WTC11 (cell line): ENCODE measurements at regions not wholly inside any gene's neighbourhood (a gene's known extent, or its start where the extent isn't known, plus 50 kb on each side); places are given as distances from the start of the nearest gene placed in this dataset.

Source experiments
- ATAC-seq: fragments of 200-7000 bp; cut with Tn5 transposase; 2 replicates; pipeline ENCODE4 v1.10.0; 2021; ENCODE audit warnings: mild to moderate bottlenecking, moderate library complexity
- CTCF ChIA-PET: fragments of 300-600 bp; sonication (Branson Sonifier 250); formaldehyde crosslinking; loops from one replicate; lab custom pipeline; 2021; ENCODE audit warnings: antibody characterized with exemption; lab: Charles Lee
- POLR2A ChIA-PET: fragments of 350-600 bp; sonication (Branson Sonifier 250); formaldehyde crosslinking; loops from one replicate; lab custom pipeline; 2021; ENCODE audit warnings: antibody characterized with exemption; lab: Charles Lee
- DNase-seq: peaks from one replicate; pipeline ENCODE4 v3.0.0; 2021; ENCODE audit warnings: low spot score
- H3K27ac Mint-ChIP-seq: 2 replicates; pipeline ENCODE4 v1.8.0; 2021; ENCODE audit warnings: mixed read lengths
- H3K27me3 Mint-ChIP-seq: 2 replicates; pipeline ENCODE4 v1.8.0; 2021; ENCODE audit warnings: low read depth, mild to moderate bottlenecking, moderate library complexity, mixed read lengths
- H3K36me3 Mint-ChIP-seq: 2 replicates; pipeline ENCODE4 v1.8.0; 2021; ENCODE audit warnings: mixed read lengths
- H3K4me1 Mint-ChIP-seq: 2 replicates; pipeline ENCODE4 v1.8.0; 2022; ENCODE audit warnings: mixed read lengths
- H3K4me3 Mint-ChIP-seq: 2 replicates; pipeline ENCODE4 v1.8.0; 2021; ENCODE audit warnings: mild to moderate bottlenecking, moderate library complexity, mixed read lengths
- H3K9me3 Mint-ChIP-seq: 2 replicates; pipeline ENCODE4 v1.8.0; 2021; ENCODE audit warnings: mixed read lengths
- CBFB ChIP-seq: sonication (generic); formaldehyde crosslinking; IDR thresholded peaks from 2 replicates; pipeline ENCODE4 v1.8.1; 2022; ENCODE audit warnings: mild to moderate bottlenecking, low read depth, missing genetic modification reagents
- ETV6 ChIP-seq: sonication (generic); formaldehyde crosslinking; IDR thresholded peaks from 2 replicates; pipeline ENCODE4 v1.8.1; 2022; ENCODE audit warnings: mild to moderate bottlenecking, missing genetic modification reagents
- GABPB1 ChIP-seq: sonication (generic); formaldehyde crosslinking; IDR thresholded peaks from 2 replicates; pipeline ENCODE4 v1.8.1; 2023; ENCODE audit warnings: mild to moderate bottlenecking, missing genetic modification reagents
- SOX15 ChIP-seq: fragments of 250-450 bp; sonication (Bioruptor Pico); IDR thresholded peaks from 2 replicates; pipeline ENCODE4 v1.9.0; 2021; ENCODE audit warnings: mild to moderate bottlenecking
- ZNF219 ChIP-seq: sonication (generic); formaldehyde crosslinking; IDR thresholded peaks from 2 replicates; pipeline ENCODE4 v1.8.0; 2023; ENCODE audit warnings: missing genetic modification reagents, mild to moderate bottlenecking, borderline replicate concordance
- ZNF263 ChIP-seq: sonication (generic); formaldehyde crosslinking; IDR thresholded peaks from 2 replicates; pipeline ENCODE4 v1.8.1; 2022; ENCODE audit warnings: low read depth, mild to moderate bottlenecking, moderate library complexity, missing genetic modification reagents
- TF ChIP-seq, protein P1 (sequence below): sonication (generic); formaldehyde crosslinking; IDR thresholded peaks from 2 replicates; pipeline ENCODE4 v1.8.0; 2023; ENCODE audit warnings: missing genetic modification reagents
- TF ChIP-seq, protein P2 (sequence below): sonication (generic); formaldehyde crosslinking; IDR thresholded peaks from 2 replicates; pipeline ENCODE4 v1.8.0; 2022; ENCODE audit warnings: mild to moderate bottlenecking, missing genetic modification reagents
- TF ChIP-seq, protein P3 (sequence below): fragments of 250-450 bp; sonication (Bioruptor Pico); IDR thresholded peaks from 2 replicates; pipeline ENCODE4 v1.9.0; 2021; ENCODE audit warnings: moderate library complexity, mild to moderate bottlenecking, inconsistent platforms, borderline replicate concordance
- TF ChIP-seq, protein P4 (sequence below): sonication (generic); formaldehyde crosslinking; IDR thresholded peaks from 2 replicates; pipeline ENCODE4 v1.8.1; 2023; ENCODE audit warnings: mild to moderate bottlenecking, missing genetic modification reagents, moderate library complexity
- TF ChIP-seq, protein P5 (sequence below): sonication (generic); formaldehyde crosslinking; IDR thresholded peaks from 2 replicates; pipeline ENCODE4 v1.8.1; 2022; ENCODE audit warnings: low read depth, missing genetic modification reagents, borderline replicate concordance
- TF ChIP-seq, protein P6 (sequence below): fragments of 250-450 bp; sonication (Bioruptor Pico); IDR thresholded peaks from 2 replicates; pipeline ENCODE4 v2.1.2; 2022; ENCODE audit warnings: mild to moderate bottlenecking, moderate library complexity
- TF ChIP-seq, protein P7 (sequence below): fragments of 250-450 bp; sonication (Bioruptor Pico); conservative IDR thresholded peaks from 2 replicates; pipeline ENCODE4 v1.9.0; 2021; ENCODE audit warnings: mild to moderate bottlenecking
- TF ChIP-seq, protein P8 (sequence below): sonication (generic); formaldehyde crosslinking; IDR thresholded peaks from 2 replicates; pipeline ENCODE4 v1.8.1; 2023; ENCODE audit warnings: mild to moderate bottlenecking, missing genetic modification reagents, borderline replicate concordance
- TF ChIP-seq, protein P9 (sequence below): sonication (generic); formaldehyde crosslinking; conservative IDR thresholded peaks from 2 replicates; pipeline ENCODE4 v1.8.1; 2022; ENCODE audit warnings: mild to moderate bottlenecking, missing genetic modification reagents

DNA sequence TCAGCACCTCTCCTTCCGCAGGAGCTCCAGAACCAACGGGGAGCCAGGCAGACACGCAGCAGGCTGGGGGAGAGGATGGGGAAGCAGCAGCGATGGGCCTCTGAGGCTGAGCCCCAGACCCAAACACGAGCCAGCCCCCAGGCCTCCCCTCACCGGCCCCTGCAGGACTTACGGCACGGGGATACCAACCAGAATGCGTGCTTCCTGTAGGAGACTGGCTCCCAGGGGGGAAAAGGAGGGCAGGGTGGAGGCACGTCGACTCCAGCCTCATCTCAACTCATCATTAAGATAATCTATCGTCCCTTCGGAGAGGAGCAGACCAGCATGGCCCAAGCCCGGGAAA lies 495.1 kb upstream of the MYT1L start:
- H3K36me3 Mint-ChIP-seq, result peaks cover 10% of the 10 kb centered on the region
- CTCF ChIA-PET, result interaction anchor here (1.1 kb wide), 1 partner anchor 18 kb away, joined by 3 read pairs; no protein-coding TSS in a partner anchor

More for the DNA sequence above, 495.1 kb upstream of the MYT1L start:
- Mint-ChIP-seq H3K9me3 (peaks cover 37% of the 10 kb centered on the region), H3K4me3 (no peak overlapping the region), H3K27ac (no peak overlapping the region), H3K4me1 (no peaks in the 10 kb centered on the region; the same call in 1 of the 2 replicates), H3K27me3 (no peaks in the 10 kb centered on the region; the same call in none of the 2 replicates)
- POLR2A ChIA-PET, result no interaction called here
- ATAC-seq, result no peak
- DNase-seq, result no peak
- TF ChIP-seq, protein P1, sequence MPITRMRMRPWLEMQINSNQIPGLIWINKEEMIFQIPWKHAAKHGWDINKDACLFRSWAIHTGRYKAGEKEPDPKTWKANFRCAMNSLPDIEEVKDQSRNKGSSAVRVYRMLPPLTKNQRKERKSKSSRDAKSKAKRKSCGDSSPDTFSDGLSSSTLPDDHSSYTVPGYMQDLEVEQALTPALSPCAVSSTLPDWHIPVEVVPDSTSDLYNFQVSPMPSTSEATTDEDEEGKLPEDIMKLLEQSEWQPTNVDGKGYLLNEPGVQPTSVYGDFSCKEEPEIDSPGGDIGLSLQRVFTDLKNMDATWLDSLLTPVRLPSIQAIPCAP, result no peak
- TF ChIP-seq CBFB (CRISPR knock-in tag) (no peak), ZNF263 (CRISPR knock-in tag) (no peak), SOX15 (CRISPR knock-in tag) (no peak), GABPB1 (no peak), ZNF219 (CRISPR knock-in tag) (no peak), ETV6 (CRISPR knock-in tag) (no peak)
- TF ChIP-seq, protein P2, sequence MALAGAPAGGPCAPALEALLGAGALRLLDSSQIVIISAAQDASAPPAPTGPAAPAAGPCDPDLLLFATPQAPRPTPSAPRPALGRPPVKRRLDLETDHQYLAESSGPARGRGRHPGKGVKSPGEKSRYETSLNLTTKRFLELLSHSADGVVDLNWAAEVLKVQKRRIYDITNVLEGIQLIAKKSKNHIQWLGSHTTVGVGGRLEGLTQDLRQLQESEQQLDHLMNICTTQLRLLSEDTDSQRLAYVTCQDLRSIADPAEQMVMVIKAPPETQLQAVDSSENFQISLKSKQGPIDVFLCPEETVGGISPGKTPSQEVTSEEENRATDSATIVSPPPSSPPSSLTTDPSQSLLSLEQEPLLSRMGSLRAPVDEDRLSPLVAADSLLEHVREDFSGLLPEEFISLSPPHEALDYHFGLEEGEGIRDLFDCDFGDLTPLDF (CRISPR knock-in tag), result no peak
- TF ChIP-seq, protein P3, sequence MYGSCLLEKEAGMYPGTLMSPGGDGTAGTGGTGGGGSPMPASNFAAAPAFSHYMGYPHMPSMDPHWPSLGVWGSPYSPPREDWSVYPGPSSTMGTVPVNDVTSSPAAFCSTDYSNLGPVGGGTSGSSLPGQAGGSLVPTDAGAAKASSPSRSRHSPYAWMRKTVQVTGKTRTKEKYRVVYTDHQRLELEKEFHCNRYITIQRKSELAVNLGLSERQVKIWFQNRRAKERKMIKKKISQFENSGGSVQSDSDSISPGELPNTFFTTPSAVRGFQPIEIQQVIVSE (CRISPR knock-in tag), result no peak
- TF ChIP-seq, protein P4, sequence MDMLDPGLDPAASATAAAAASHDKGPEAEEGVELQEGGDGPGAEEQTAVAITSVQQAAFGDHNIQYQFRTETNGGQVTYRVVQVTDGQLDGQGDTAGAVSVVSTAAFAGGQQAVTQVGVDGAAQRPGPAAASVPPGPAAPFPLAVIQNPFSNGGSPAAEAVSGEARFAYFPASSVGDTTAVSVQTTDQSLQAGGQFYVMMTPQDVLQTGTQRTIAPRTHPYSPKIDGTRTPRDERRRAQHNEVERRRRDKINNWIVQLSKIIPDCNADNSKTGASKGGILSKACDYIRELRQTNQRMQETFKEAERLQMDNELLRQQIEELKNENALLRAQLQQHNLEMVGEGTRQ (CRISPR knock-in tag), result no peak
- TF ChIP-seq, protein P5, sequence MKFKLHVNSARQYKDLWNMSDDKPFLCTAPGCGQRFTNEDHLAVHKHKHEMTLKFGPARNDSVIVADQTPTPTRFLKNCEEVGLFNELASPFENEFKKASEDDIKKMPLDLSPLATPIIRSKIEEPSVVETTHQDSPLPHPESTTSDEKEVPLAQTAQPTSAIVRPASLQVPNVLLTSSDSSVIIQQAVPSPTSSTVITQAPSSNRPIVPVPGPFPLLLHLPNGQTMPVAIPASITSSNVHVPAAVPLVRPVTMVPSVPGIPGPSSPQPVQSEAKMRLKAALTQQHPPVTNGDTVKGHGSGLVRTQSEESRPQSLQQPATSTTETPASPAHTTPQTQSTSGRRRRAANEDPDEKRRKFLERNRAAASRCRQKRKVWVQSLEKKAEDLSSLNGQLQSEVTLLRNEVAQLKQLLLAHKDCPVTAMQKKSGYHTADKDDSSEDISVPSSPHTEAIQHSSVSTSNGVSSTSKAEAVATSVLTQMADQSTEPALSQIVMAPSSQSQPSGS (CRISPR knock-in tag), result no peak
- TF ChIP-seq, protein P6, sequence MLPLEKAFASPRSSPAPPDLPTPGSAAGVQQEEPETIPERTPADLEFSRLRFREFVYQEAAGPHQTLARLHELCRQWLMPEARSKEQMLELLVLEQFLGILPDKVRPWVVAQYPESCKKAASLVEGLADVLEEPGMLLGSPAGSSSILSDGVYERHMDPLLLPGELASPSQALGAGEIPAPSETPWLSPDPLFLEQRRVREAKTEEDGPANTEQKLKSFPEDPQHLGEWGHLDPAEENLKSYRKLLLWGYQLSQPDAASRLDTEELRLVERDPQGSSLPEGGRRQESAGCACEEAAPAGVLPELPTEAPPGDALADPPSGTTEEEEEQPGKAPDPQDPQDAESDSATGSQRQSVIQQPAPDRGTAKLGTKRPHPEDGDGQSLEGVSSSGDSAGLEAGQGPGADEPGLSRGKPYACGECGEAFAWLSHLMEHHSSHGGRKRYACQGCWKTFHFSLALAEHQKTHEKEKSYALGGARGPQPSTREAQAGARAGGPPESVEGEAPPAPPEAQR (CRISPR knock-in tag), result no peak
- TF ChIP-seq, protein P7, sequence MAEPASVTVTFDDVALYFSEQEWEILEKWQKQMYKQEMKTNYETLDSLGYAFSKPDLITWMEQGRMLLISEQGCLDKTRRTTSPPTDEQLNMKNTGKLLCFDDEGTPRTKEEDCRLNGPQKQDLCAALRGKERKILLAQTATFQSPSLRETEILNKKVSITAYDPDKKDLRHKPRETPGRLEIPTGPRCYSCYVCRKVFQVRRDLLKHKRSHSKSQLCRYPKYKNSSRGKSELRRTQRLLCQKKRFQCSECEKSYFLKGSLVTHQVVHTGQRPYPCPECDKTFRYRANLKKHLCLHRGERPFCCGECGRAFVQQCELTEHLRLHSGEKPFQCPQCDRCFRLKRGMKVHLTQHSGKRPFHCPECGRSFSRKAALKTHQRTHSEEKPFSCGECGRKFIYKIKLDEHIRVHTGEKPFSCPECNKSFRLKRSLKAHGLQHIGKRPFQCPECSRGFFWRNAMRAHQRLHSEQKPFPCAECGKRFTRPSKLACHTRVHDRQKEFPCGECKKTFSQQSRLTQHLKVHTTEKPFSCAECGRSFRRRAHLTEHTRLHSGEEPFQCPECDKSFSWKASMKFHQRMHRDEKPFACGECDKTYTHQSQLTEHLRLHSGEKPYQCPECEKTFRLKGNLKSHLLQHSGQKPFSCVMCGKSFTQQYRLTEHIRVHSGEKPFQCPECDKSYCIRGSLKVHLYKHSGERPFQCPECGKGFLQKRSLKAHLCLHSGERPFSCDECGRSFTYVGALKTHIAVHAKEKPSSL (CRISPR knock-in tag), result no peak
- TF ChIP-seq, protein P8, sequence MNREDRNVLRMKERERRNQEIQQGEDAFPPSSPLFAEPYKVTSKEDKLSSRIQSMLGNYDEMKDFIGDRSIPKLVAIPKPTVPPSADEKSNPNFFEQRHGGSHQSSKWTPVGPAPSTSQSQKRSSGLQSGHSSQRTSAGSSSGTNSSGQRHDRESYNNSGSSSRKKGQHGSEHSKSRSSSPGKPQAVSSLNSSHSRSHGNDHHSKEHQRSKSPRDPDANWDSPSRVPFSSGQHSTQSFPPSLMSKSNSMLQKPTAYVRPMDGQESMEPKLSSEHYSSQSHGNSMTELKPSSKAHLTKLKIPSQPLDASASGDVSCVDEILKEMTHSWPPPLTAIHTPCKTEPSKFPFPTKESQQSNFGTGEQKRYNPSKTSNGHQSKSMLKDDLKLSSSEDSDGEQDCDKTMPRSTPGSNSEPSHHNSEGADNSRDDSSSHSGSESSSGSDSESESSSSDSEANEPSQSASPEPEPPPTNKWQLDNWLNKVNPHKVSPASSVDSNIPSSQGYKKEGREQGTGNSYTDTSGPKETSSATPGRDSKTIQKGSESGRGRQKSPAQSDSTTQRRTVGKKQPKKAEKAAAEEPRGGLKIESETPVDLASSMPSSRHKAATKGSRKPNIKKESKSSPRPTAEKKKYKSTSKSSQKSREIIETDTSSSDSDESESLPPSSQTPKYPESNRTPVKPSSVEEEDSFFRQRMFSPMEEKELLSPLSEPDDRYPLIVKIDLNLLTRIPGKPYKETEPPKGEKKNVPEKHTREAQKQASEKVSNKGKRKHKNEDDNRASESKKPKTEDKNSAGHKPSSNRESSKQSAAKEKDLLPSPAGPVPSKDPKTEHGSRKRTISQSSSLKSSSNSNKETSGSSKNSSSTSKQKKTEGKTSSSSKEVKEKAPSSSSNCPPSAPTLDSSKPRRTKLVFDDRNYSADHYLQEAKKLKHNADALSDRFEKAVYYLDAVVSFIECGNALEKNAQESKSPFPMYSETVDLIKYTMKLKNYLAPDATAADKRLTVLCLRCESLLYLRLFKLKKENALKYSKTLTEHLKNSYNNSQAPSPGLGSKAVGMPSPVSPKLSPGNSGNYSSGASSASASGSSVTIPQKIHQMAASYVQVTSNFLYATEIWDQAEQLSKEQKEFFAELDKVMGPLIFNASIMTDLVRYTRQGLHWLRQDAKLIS (CRISPR knock-in tag), result no peak
- TF ChIP-seq, protein P9, sequence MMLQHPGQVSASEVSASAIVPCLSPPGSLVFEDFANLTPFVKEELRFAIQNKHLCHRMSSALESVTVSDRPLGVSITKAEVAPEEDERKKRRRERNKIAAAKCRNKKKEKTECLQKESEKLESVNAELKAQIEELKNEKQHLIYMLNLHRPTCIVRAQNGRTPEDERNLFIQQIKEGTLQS, result no peak
- TF ChIP-seq, all 79 proteins: peak for 0
